GM12878 (cell line): ENCODE measurements at regions not wholly inside any gene's neighbourhood (a gene's known extent, or its start where the extent isn't known, plus 50 kb on each side); places are given as distances from the start of the nearest gene placed in this dataset.

Experiments
- CEBPZ ChIP-seq: fragments of 150-350 bp; IDR thresholded peaks from 2 replicates; pipeline ENCODE4 v1.6.1; 2016; ENCODE audit warnings: low read depth, low read length
- CTCF ChIP-seq, 3 experiments: IDR thresholded peaks in 2 of 3; conservative IDR thresholded peaks in 1 of 3; 2 replicates each; pipeline ENCODE4 v1.5.1; 2011; ENCODE audit warnings: low read depth in 3 of 3, low read length in 3 of 3, mild to moderate bottlenecking in 3 of 3, control low read depth in 2 of 3, moderate library complexity in 2 of 3, inconsistent platforms in 1 of 3, mixed read lengths in 1 of 3; ENCODE audit not compliant: control insufficient read depth in 2 of 3, insufficient read depth in 1 of 3; ENCODE audit errors: extremely low read depth in 1 of 3
- MYC ChIP-seq: IDR thresholded peaks from 2 replicates; pipeline ENCODE4 v1.6.1; 2011; ENCODE audit warnings: mild to moderate bottlenecking, low read length, moderate library complexity, inconsistent platforms; ENCODE audit not compliant: insufficient read depth, insufficient replicate concordance, insufficient read length, severe bottlenecking
- NKRF ChIP-seq: fragments of 450-650 bp; conservative IDR thresholded peaks from 2 replicates; pipeline ENCODE4 v1.6.1; 2017; ENCODE audit warnings: mild to moderate bottlenecking, moderate library complexity
- REST ChIP-seq: IDR thresholded peaks from 2 replicates; pipeline ENCODE4 v1.6.1; 2012; ENCODE audit warnings: mild to moderate bottlenecking, low read depth, low read length
- SPI1 ChIP-seq: IDR thresholded peaks from 2 replicates; pipeline ENCODE4 v1.6.1; 2011; ENCODE audit warnings: low read depth, mild to moderate bottlenecking, low read length, moderate library complexity, borderline replicate concordance; ENCODE audit not compliant: insufficient read depth
- TARDBP ChIP-seq: IDR thresholded peaks from 2 replicates; pipeline ENCODE4 v1.6.1; 2016; ENCODE audit warnings: borderline replicate concordance
- YY1 ChIP-seq: IDR thresholded peaks from 2 replicates; pipeline ENCODE4 v1.6.1; 2011; ENCODE audit warnings: low read depth, mild to moderate bottlenecking, low read length

DNA sequence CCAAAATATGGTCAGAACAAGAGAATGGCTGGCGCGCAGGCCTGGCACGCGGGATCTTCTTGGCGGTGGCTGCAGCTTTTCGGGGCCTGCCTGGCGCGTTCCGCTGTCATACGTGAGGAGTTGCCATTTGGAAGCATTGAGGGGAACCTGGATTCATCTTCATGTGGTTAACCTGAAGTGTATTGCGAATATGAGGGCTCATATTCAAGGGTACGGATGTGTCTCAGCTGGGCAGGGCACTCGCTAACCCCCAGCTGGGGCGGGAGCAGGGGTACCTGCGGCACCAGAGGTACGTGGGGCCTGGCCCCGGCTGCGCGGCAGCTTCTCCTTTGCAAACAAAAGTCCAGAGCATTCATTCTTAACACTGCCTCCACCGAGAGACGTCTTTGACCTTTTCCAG lies 605.6 kb downstream of the QKI start:
- TF ChIP-seq TARDBP (no peak), REST (no peak), YY1 (no peak), MYC (no peak), CEBPZ (no peak), SPI1 (no peak), CTCF (IDR thresholded peaks at IDR 0.05 in 2 of 3, conservative IDR thresholded peaks at IDR 0.05 in 1 of 3; ENCODE audit: control insufficient read depth in 2 of 3, extremely low read depth in 1 of 3, insufficient read depth in 1 of 3, low read depth in 3 of 3, low read length in 3 of 3) (no peak), NKRF (no peak)
